ENCODE measurements at regions not wholly inside any gene's neighbourhood (a gene's known extent, or its start where the extent isn't known, plus 50 kb on each side); places are given as distances from the start of the nearest gene placed in this dataset.

DNA sequence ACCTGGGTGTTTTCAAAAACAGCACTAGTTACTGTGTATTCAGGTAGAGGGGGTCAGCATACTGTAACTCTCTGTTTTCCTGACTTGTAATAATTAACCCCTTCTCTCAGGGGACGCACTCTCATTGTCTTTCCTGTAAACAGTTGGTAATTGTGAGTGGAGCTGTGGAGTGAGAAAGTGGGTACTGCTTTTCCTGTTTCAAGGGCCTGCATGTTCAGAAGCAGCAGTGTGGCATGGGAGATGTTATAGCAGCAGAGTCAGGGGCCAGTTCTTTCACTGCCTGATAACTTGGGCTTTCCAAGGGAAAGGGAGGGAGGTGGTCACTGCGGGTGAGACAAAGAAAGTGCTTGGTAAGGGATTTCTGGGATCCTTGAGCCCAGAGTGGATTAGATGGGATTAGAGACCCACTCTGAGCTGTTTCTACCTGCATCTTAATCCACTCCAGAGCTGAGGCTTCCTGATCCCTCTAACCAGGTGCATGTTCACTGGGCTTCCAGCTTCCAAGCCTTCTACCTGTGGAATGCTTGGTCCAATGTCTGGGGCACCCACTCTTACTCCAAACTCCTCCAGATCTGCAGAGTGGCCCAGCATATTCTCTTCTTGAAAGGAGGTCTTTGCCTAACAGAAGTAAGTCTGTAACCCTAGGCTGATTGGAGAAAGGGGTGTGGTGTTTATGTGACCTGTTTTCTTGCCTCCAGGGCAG is 105.2 kb downstream of the RPLP1 start:
- no peak overlapping the region for H3K4me3 ChIP-seq (ENCODE audit: control insufficient read depth in 2 of 3, extremely low read depth in 1 of 3, insufficient read depth in 2 of 3, low read depth in 1 of 3, low read length in 3 of 3)
- TF ChIP-seq, protein P1, sequence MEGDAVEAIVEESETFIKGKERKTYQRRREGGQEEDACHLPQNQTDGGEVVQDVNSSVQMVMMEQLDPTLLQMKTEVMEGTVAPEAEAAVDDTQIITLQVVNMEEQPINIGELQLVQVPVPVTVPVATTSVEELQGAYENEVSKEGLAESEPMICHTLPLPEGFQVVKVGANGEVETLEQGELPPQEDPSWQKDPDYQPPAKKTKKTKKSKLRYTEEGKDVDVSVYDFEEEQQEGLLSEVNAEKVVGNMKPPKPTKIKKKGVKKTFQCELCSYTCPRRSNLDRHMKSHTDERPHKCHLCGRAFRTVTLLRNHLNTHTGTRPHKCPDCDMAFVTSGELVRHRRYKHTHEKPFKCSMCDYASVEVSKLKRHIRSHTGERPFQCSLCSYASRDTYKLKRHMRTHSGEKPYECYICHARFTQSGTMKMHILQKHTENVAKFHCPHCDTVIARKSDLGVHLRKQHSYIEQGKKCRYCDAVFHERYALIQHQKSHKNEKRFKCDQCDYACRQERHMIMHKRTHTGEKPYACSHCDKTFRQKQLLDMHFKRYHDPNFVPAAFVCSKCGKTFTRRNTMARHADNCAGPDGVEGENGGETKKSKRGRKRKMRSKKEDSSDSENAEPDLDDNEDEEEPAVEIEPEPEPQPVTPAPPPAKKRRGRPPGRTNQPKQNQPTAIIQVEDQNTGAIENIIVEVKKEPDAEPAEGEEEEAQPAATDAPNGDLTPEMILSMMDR (optimal IDR thresholded peaks at IDR 0.05 in 1 of 3, IDR thresholded peaks at IDR 0.05 in 1 of 3, conservative IDR thresholded peaks at IDR 0.05 in 1 of 3; ENCODE audit: extremely low read depth in 1 of 3, insufficient read depth in 2 of 3, low read length in 3 of 3): no peak
- no peak for TF ChIP-seq EZH2 (IDR thresholded peaks at IDR 0.05; ENCODE audit: low read length)
- H3K27me3 ChIP-seq (ENCODE audit: control insufficient read depth, extremely low read depth, insufficient read depth, low read length): peaks cover 14% of the 10 kb centered on the region
- H3K9ac ChIP-seq (ENCODE audit: control insufficient read depth, extremely low read depth, insufficient read depth, low read length): no peak overlapping the region
- no peaks in the 10 kb centered on the region for H4K20me1 ChIP-seq (ENCODE audit: control insufficient read depth, extremely low read depth, insufficient read depth, low read length)
- FAIRE-seq (no peak), DNase-seq (ENCODE audit: low read depth, low spot score) (no peak)
- H3K36me3 ChIP-seq (ENCODE audit: control insufficient read depth in 2 of 2, extremely low read depth in 1 of 2, insufficient read depth in 2 of 2, low read length in 2 of 2): no peaks in the 10 kb centered on the region
- H3K4me1 ChIP-seq (ENCODE audit: control insufficient read depth, extremely low read depth, insufficient read depth, low read length): peaks cover 13% of the 10 kb centered on the region
- no peaks in the 10 kb centered on the region for H3K9me1 ChIP-seq (ENCODE audit: control insufficient read depth, extremely low read depth, insufficient read depth, low read length)
- peak overlapping the region; percentile 11 for H3K27ac ChIP-seq (ENCODE audit: control insufficient read depth, insufficient read depth, low read length)
- H2AFZ ChIP-seq (ENCODE audit: control insufficient read depth, low read length): no peak overlapping the region
- no peaks in the 10 kb centered on the region for H3K9me3 ChIP-seq (ENCODE audit: control insufficient read depth, low read depth, low read length)
- no peaks in the 10 kb centered on the region for H3K79me2 ChIP-seq (ENCODE audit: control insufficient read depth, insufficient read depth, low read length)
- peak overlapping the region; percentile 50 for H3K4me2 ChIP-seq (ENCODE audit: control insufficient read depth, extremely low read depth, insufficient read depth, low read depth, low read length)
- dilution Hi-C loops (cut with MboI; ENCODE audit: extremely low pct_ligation_motif_present, low sequenced_read_pairs): no loop called here

DNA sequence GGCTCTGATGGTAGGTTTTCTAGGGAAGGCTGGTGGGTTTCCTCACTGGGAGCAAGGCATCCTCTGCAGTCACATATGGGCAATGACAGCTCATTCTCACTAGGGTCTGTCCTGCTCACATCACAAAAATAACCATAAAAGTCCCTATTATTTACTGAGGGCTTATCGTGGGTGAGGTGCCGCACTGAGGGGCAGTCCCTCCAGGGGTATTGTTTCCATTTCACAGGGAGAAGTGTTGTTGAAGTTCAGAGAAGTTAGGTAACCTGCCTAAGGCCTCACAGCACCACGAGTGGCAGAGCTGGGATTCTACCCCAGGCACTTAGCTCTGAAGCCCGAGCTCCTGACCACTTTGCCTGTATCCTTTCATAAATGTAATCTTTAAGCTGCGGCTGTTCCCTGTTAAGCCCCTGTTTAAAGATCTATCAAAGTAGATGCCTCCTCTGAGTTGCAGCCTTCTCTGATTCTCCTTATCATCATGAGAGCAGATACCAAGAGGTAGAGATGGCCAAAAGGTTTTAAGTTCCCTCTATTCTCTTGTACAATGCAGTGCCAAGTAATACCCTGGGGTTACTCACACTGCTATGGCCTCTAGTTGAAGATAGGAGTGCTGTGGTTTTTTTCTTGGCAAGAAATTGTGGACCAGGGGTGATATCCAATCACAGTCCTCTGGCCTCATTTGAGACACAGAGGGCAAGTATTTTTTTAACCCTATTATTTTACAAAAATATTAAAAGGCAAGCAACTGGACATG is 107.0 kb downstream of the RPLP1 start:
- DNase-seq (ENCODE audit: low read depth, low spot score) (no peak), FAIRE-seq (no peak)
- H3K4me3 ChIP-seq (ENCODE audit: control insufficient read depth in 2 of 3, extremely low read depth in 1 of 3, insufficient read depth in 2 of 3, low read depth in 1 of 3, low read length in 3 of 3): no peak overlapping the region
- no peak overlapping the region for H3K27ac ChIP-seq (ENCODE audit: control insufficient read depth, insufficient read depth, low read length)
- no peaks in the 10 kb centered on the region for H3K9me3 ChIP-seq (ENCODE audit: control insufficient read depth, low read depth, low read length)
- H2AFZ ChIP-seq (ENCODE audit: control insufficient read depth, low read length): no peak overlapping the region
- TF ChIP-seq EZH2 (IDR thresholded peaks at IDR 0.05; ENCODE audit: low read length): no peak
- TF ChIP-seq, protein P1 (optimal IDR thresholded peaks at IDR 0.05 in 1 of 3, IDR thresholded peaks at IDR 0.05 in 1 of 3, conservative IDR thresholded peaks at IDR 0.05 in 1 of 3; ENCODE audit: extremely low read depth in 1 of 3, insufficient read depth in 2 of 3, low read length in 3 of 3): no peak
- H3K36me3 ChIP-seq (ENCODE audit: control insufficient read depth in 2 of 2, extremely low read depth in 1 of 2, insufficient read depth in 2 of 2, low read length in 2 of 2): no peaks in the 10 kb centered on the region
- H3K9me1 ChIP-seq (ENCODE audit: control insufficient read depth, extremely low read depth, insufficient read depth, low read length): no peaks in the 10 kb centered on the region
- H3K4me1 ChIP-seq (ENCODE audit: control insufficient read depth, extremely low read depth, insufficient read depth, low read length): peaks cover 13% of the 10 kb centered on the region
- H3K9ac ChIP-seq (ENCODE audit: control insufficient read depth, extremely low read depth, insufficient read depth, low read length): no peak overlapping the region
- no peaks in the 10 kb centered on the region for H4K20me1 ChIP-seq (ENCODE audit: control insufficient read depth, extremely low read depth, insufficient read depth, low read length)
- no peaks in the 10 kb centered on the region for H3K79me2 ChIP-seq (ENCODE audit: control insufficient read depth, insufficient read depth, low read length)
- dilution Hi-C loops (cut with MboI; ENCODE audit: extremely low pct_ligation_motif_present, low sequenced_read_pairs): no loop called here
- H3K27me3 ChIP-seq (ENCODE audit: control insufficient read depth, extremely low read depth, insufficient read depth, low read length): peaks cover 14% of the 10 kb centered on the region
- H3K4me2 ChIP-seq (ENCODE audit: control insufficient read depth, extremely low read depth, insufficient read depth, low read depth, low read length): no peak overlapping the region

Measured in keratinocyte (primary cell).